NCI-H2107 treated with DMSO at 0.1 percent for 48 hours (cell line): ENCODE measurements at regions not wholly inside any gene's neighbourhood (a gene's known extent, or its start where the extent isn't known, plus 50 kb on each side); places are given as distances from the start of the nearest gene placed in this dataset.
"Not testable (repeated sequence)": the region's sequence is repeated elsewhere in the genome, so short reads cannot be mapped to it uniquely, and the experiment has no call there.

Source experiments
- DNase-seq: peaks from one replicate; lab custom pipeline; 2025; ENCODE audit not compliant: unreplicated experiment; lab: John Stamatoyannopoulos, UW

DNA sequence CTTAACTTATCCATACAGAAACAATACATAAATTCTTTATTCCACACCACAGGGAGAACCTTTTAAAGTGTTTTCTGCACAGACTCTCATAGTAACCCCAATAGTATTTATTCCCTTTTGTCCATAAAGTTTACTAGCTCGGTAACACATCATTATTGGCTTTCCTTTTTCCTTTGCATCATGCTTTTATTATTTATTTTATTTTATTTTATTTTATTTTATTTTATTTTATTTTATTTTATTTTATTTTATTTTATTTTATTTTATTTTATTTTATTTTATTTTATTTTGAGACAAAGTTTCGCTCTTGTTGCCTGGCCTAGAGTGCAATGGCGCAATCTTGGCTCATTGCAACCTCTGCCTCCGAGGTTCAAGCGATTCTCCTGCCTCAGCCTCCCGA is 655.4 kb downstream of the VGLL3 start:
- not testable (repeated sequence) for DNase-seq

DNA sequence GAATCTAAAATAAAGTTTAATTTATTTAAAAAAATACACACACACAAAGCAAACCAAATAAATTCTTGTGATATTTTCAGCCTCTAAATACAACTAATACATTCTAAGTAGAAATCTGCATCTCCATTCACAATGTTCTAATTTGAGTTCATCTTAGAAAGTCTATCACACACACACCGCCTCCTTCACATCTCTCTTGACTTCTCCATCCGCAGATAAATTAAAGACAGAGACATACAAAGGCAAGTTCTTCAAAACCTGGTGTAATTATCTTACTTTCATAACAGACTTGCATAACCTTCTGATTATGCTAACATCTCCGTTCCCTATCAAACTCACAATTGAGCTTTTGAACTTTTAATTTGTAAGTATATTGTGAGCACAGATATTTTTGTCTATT is 657.3 kb downstream of the VGLL3 start:
- DNase-seq: no peak

DNA sequence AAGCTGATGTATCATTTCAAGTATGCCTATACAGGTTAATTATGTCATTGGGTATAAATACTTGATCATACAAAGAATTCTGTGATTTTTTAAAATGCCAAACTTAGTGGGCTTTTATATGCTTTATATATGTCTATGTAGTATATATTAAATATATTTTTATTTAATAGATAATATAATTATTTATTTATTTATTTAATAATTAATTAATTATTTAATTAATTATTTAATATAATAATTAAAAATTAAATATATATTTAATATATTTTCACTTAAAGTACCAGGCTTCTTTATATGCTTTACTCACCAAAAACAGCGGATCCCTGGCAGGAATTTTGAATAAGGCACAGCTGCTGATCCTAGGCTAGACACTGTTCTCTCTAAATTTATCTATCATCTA is 687.0 kb downstream of the VGLL3 start:
- no peak for DNase-seq

DNA sequence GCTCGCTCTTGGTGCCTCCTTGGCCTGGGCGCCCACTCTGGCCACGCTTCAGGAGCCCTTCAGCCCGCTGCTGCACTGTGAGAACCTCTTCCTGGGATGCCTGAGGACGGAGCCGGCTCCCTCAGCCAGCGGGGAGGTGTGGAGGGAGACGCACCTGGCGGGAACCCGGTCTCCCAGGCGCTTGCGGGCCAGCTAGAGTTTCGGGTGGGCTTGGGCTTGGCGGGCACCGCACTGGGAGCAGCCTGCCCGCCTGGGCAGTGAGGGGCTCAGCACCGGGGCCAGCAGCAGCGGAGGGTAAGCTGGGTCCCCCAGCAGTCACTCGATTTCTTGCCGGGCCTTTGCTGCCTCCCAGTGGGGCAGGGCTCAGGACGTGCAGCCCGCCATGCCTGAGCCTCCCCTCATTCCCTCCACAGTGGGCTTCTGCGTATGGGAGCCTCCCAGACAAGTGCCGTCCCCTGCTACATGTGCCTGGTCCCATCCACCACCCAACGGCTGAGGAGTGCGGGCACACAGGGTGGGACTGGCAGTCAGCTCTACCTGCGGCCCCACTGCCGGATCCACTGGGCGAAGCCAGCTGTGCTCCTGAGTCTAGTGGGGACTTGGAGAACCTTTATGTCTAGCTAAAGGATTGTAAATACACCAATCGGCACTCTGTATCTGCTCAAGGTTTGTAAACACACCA is 708.7 kb downstream of the VGLL3 start:
- no peak for DNase-seq

- no peak for DNase-seq
These were observed 721.4 kb downstream of the VGLL3 start for GRCh38 chr3:86269364-86270155.

GRCh38 chr3:86257955-86258641 is 732.9 kb downstream of the VGLL3 start:
- DNase-seq: no peak

DNA sequence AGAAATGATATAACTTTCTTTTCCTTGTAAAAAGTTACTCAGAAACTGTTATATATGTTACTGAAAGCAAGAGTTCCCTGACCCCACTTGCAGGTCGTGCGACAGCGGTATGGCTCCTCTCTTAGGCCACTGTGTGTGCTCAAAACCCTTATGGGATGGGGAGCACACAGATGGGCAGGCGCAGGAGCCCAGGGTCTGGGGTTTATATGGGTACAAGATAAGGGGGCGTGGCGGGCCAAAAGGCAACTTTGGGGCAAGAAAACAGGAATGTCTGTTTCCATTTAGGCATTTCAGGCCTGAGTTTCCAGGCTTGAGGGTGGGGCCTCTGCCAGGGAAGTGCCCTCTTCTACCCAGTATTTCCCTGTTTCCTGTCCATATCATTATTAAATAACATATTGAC is 736.5 kb downstream of the VGLL3 start:
- DNase-seq: no peak

GRCh38 chr3:86251781-86252180 is 739.2 kb downstream of the VGLL3 start:
- no peak for DNase-seq

DNA sequence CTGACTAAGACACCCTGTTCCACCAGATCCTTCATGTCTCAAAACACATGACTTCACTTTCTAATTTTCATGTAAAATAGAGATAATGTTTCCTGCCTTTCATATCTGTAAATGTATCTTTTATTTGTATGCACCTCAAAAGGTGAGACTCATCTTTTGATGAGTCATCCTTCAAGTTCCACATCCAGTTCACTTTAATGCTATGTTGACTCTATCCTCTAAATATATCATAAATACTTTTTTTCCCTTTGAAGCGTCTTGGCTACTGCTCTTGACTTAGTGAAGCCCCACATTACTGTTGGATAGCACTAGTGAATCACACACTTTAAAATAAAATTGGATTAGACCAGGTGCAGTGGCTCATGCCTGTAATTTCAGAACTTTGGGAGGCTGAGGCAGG is 741.1 kb downstream of the VGLL3 start:
- no peak for DNase-seq

DNA sequence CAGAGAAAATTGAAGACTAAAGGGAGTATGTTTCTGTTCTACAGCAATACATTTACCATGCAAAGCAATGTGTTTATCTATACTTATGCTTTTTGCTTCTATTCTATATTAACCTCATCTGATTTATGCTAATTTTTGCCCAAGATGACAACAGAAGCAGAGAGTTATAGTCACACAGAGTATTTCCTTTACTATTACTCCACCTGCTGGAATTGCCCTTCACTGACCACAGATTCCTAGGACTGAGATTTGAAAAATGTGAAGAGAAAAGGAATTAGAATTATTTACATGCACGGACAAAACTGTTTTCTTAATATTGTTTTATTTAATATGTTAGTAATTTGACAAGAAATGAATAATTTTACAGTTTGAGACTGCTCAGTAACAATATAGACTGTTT is 745.6 kb downstream of the VGLL3 start:
- DNase-seq: peak; percentile 26

DNA sequence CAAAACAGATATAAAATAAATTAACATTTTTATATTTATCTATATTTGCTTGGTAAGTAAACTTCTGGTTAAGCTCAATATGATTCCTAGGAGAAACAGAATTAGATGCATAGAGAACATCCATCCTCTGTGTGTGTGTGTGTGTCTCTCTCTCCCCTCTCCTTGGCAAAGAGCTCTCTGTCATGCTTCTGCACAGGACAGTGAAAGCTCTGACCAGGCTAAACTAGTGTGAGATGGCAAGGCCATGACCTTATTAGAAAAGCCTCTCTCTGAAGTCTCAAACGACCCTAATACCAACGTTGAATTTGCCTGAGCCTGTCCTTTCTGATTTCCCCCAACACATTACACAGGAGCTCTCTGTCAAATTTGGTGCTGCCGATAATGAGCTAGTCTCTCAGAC is 746.0 kb downstream of the VGLL3 start:
- DNase-seq: no peak

GRCh38 chr3:86239946-86240345 is 751.0 kb downstream of the VGLL3 start:
- peak; percentile 54 for DNase-seq

DNA sequence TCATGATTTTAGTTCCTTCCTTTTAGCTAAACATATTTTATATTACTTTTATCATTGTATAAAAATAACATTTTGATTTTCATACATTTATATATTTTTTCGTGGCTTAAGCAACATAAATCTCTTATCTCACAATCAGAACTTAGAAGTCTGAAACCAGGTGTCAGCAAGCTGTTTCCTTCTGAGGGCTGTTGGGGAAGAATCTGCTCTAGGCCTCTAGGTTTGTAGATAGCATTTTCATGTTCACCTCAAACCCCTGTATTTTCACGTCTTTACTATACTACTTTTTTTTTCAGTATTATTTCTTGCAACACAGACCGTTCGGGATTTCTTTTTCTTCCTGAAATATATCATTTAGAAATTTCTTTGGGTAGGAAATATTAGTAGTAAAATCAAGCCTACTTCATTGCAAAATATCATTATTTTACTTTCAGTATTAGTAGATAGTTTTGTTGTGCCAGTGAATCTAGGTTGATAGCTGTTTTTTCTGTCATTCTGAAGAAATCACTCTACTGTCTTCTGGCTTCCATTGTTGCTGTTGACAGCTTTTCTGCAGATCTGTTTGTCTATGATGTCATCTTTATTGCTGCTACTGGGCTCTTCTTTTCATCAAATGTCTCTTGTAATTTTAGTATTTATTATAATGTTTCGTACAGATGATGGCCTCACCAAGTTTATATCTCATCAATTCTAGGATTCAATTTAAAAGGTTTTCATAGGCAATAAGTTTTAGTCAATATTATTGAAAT is 756.3 kb downstream of the VGLL3 start:
- no peak for DNase-seq

GRCh38 chr3:86230762-86231161 is 760.2 kb downstream of the VGLL3 start:
- DNase-seq: no peak

DNA sequence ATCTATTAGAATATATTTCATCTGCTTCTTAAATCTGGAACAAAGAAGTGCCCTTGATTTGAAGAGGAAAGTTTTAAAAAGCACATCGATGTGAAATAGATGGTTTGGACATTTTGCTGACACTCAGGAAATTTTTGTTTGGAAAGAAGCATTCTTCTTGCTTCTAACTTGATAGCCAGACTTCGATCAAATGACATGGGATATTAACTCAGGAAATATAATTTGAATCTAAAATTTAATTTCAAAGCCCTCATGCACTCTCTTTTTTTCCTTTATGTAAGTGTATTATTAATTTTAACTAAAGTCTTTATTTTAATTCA is 761.2 kb downstream of the VGLL3 start:
- DNase-seq: no peak

- DNase-seq: no peak
These were observed 761.7 kb downstream of the VGLL3 start for GRCh38 chr3:86229086-86229774.

- no peak for DNase-seq
These were observed 762.8 kb downstream of the VGLL3 start for GRCh38 chr3:86228101-86228500.

- DNase-seq: no peak
These were observed 765.5 kb downstream of the VGLL3 start for GRCh38 chr3:86225461-86225860.

- no peak for DNase-seq
These were observed 769.3 kb downstream of the VGLL3 start for GRCh38 chr3:86221601-86222000.

DNA sequence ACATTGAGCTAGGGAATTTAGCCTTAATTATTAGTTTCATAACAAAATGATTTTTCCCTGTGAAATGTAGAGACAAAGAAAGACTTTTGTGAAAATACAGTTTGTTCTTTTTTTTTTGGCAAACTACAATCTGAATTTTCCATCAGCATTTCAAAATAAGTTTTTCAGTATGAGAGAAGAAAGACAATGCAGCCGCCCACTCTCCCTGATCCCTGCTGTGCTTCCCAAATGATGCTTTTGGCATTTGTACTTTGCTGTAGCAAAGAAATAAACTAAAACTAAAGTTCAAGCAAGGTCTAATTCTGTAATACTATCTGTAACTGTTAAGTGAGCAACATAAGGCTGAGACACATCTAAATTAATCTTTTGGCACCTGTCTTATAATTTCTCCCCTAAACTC is 782.2 kb downstream of the VGLL3 start:
- no peak for DNase-seq

GRCh38 chr3:86182606-86183005 is 808.3 kb downstream of the VGLL3 start:
- no peak for DNase-seq
